HepG2 (cell line): ENCODE measurements at regions not wholly inside any gene's neighbourhood (a gene's known extent, or its start where the extent isn't known, plus 50 kb on each side); places are given as distances from the start of the nearest gene placed in this dataset.

Experiments used
- CENPT ChIP-seq: sonication (generic); formaldehyde crosslinking; IDR thresholded peaks from 2 replicates; pipeline ENCODE4 v1.8.0; 2022; ENCODE audit warnings: low read depth, mild to moderate bottlenecking, moderate library complexity, missing genetic modification reagents
- CHD2 ChIP-seq: IDR thresholded peaks from 2 replicates; pipeline ENCODE4 v1.6.1; 2011; ENCODE audit warnings: low read depth, low read length, improper control_type of control experiment
- HMG20A ChIP-seq: IDR thresholded peaks from 2 replicates; pipeline ENCODE4 v1.6.1; 2016; ENCODE audit warnings: borderline replicate concordance
- HNF4A ChIP-seq: sonication (generic); formaldehyde crosslinking; IDR thresholded peaks from 2 replicates; pipeline ENCODE4 v1.4.0; 2020; ENCODE audit warnings: missing genetic modification reagents
- HOXA7 ChIP-seq: sonication (generic); formaldehyde crosslinking; IDR thresholded peaks from 2 replicates; pipeline ENCODE4 v1.8.1; 2022; ENCODE audit warnings: mild to moderate bottlenecking, missing genetic modification reagents, moderate library complexity
- NR2F2 ChIP-seq: IDR thresholded peaks from 2 replicates; pipeline ENCODE4 v1.6.1; 2012; ENCODE audit warnings: low read depth, inconsistent platforms, borderline replicate concordance
- NR2F6 ChIP-seq, 2 experiments: IDR thresholded peaks; 2 replicates each; pipeline ENCODE4 v1.6.1; 2016; ENCODE audit warnings: antibody characterized with exemption in 1 of 2, mild to moderate bottlenecking in 1 of 2
- SNAPC4 ChIP-seq: sonication (generic); formaldehyde crosslinking; IDR thresholded peaks from 2 replicates; pipeline ENCODE4 v1.4.0; 2020; ENCODE audit warnings: mild to moderate bottlenecking, missing genetic modification reagents
- SOX6 ChIP-seq, 2 experiments: fragments of 450-650 bp in 1 of 2; sonication (generic) in 1 of 2; formaldehyde crosslinking in 1 of 2; IDR thresholded peaks; 2 replicates each; pipeline versions ENCODE4 v1.4.0 to v1.6.1; 2017 to 2020; ENCODE audit warnings: antibody characterized with exemption in 1 of 2, mild to moderate bottlenecking in 1 of 2, missing genetic modification reagents in 1 of 2
- ZBTB34 ChIP-seq: sonication (generic); formaldehyde crosslinking; IDR thresholded peaks from 2 replicates; pipeline ENCODE4 v1.8.0; 2022; ENCODE audit warnings: mild to moderate bottlenecking, missing genetic modification reagents
- ZEB1 ChIP-seq: IDR thresholded peaks from 2 replicates; pipeline ENCODE4 v1.6.1; 2012; ENCODE audit warnings: mild to moderate bottlenecking, low read depth, inconsistent platforms; ENCODE audit not compliant: insufficient replicate concordance
- ZFP1 ChIP-seq: IDR thresholded peaks from 2 replicates; pipeline ENCODE4 v1.6.1; 2016
- ZNF160 ChIP-seq: sonication (generic); formaldehyde crosslinking; IDR thresholded peaks from 2 replicates; pipeline ENCODE4 v1.8.0; 2022; ENCODE audit warnings: mild to moderate bottlenecking, inconsistent platforms, missing genetic modification reagents
- ZNF329 ChIP-seq: sonication (generic); formaldehyde crosslinking; IDR thresholded peaks from 2 replicates; pipeline ENCODE4 v1.9.0; 2021; ENCODE audit warnings: low read depth, mild to moderate bottlenecking, missing genetic modification reagents
- ZNF337 ChIP-seq: sonication (generic); formaldehyde crosslinking; IDR thresholded peaks from 2 replicates; pipeline ENCODE4 v1.5.1; 2020; ENCODE audit warnings: missing genetic modification reagents, low read depth, mild to moderate bottlenecking, borderline replicate concordance
- ZNF530 ChIP-seq: sonication (generic); formaldehyde crosslinking; IDR thresholded peaks from 2 replicates; pipeline ENCODE4 v1.5.0; 2020; ENCODE audit warnings: low read depth, mild to moderate bottlenecking, missing genetic modification reagents
- ZNF563 ChIP-seq: sonication (generic); formaldehyde crosslinking; IDR thresholded peaks from 2 replicates; pipeline ENCODE4 v1.8.0; 2022; ENCODE audit warnings: mild to moderate bottlenecking, moderate library complexity, missing genetic modification reagents
- ZNF572 ChIP-seq: sonication (generic); formaldehyde crosslinking; IDR thresholded peaks from 2 replicates; pipeline ENCODE4 v1.5.1; 2020; ENCODE audit warnings: mild to moderate bottlenecking, missing genetic modification reagents
- ZNF619 ChIP-seq: sonication (generic); formaldehyde crosslinking; IDR thresholded peaks from 2 replicates; pipeline ENCODE4 v1.4.0; 2020; ENCODE audit warnings: mild to moderate bottlenecking, missing genetic modification reagents
- ZNF704 ChIP-seq: sonication (generic); formaldehyde crosslinking; IDR thresholded peaks from 2 replicates; pipeline ENCODE4 v1.8.1; 2023; ENCODE audit warnings: mild to moderate bottlenecking, inconsistent platforms, moderate library complexity, missing genetic modification reagents, borderline replicate concordance
- ZNF784 ChIP-seq: sonication (generic); formaldehyde crosslinking; IDR thresholded peaks from 2 replicates; pipeline ENCODE4 v1.5.1; 2020; ENCODE audit warnings: missing genetic modification reagents, mild to moderate bottlenecking, borderline replicate concordance
- ZNF790 ChIP-seq: sonication (generic); formaldehyde crosslinking; IDR thresholded peaks from 2 replicates; pipeline ENCODE4 v1.8.0; 2022; ENCODE audit warnings: missing genetic modification reagents, mild to moderate bottlenecking, borderline replicate concordance

- TF ChIP-seq ZNF704 (CRISPR knock-in tag) (no peak; the same call in 1 of the 2 replicates), ZNF329 (CRISPR knock-in tag) (no peak), SNAPC4 (CRISPR knock-in tag) (peak; percentile 84; the same call in 1 of the 2 replicates), HMG20A (peak; percentile 86; the same call in 1 of the 2 replicates), ZNF619 (CRISPR knock-in tag) (no peak), SOX6 (IDR thresholded peaks at IDR 0.05) (no peak), SOX6 (CRISPR knock-in tag; IDR thresholded peaks at IDR 0.05) (peak; percentile 84), CENPT (CRISPR knock-in tag) (no peak), ZNF784 (CRISPR knock-in tag) (peak; percentile 71; the same call in 1 of the 2 replicates), ZNF572 (CRISPR knock-in tag) (peak; percentile 93), NR2F6 (IDR thresholded peaks at IDR 0.05) (peak; percentile 69), NR2F6 (CRISPR knock-in tag; IDR thresholded peaks at IDR 0.05) (peak; percentile 85), CHD2 (peak; percentile 82), ZNF790 (CRISPR knock-in tag) (no peak), ZNF563 (CRISPR knock-in tag) (peak; percentile 69; the same call in 1 of the 2 replicates), NR2F2 (peak; percentile 64), ZNF160 (CRISPR knock-in tag) (peak; percentile 90), ZNF530 (no peak), ZNF337 (CRISPR knock-in tag) (no peak), ZBTB34 (peak; percentile 71; the same call in 1 of the 2 replicates), ZEB1 (peak; percentile 87), ZFP1 (CRISPR knock-in tag) (peak; percentile 99), HNF4A (CRISPR knock-in tag) (peak; percentile 100), HOXA7 (no peak)
Measured at GRCh38 chr14:29028973-29029582, 262.5 kb downstream of the FOXG1 start (continued).
